Type B pancreatic cell (in vitro differentiated cells): ENCODE measurements at regions not wholly inside any gene's neighbourhood (a gene's known extent, or its start where the extent isn't known, plus 50 kb on each side); places are given as distances from the start of the nearest gene placed in this dataset.
"Not testable (repeated sequence)": the region's sequence is repeated elsewhere in the genome, so short reads cannot be mapped to it uniquely, and the experiment has no call there.

Experiments
- DNase-seq: peaks from one replicate; pipeline ENCODE4 v3.0.0; 2021; ENCODE audit warnings: mixed read lengths; ENCODE audit not compliant: unreplicated experiment; ENCODE audit errors: extremely low spot score
- H3K27ac Mint-ChIP-seq: 2 replicates; pipeline ENCODE4 v1.8.0; 2021; ENCODE audit warnings: mild to moderate bottlenecking, mixed read lengths
- H3K27me3 Mint-ChIP-seq: 2 replicates; pipeline ENCODE4 v1.8.0; 2021; ENCODE audit warnings: mixed read lengths
- H3K36me3 Mint-ChIP-seq: 2 replicates; pipeline ENCODE4 v1.8.0; 2021; ENCODE audit warnings: mixed read lengths
- H3K4me1 Mint-ChIP-seq: one replicate; pipeline ENCODE4 v1.8.0; 2021; ENCODE audit warnings: mixed read lengths; ENCODE audit not compliant: unreplicated experiment
- H3K4me3 Mint-ChIP-seq: 2 replicates; pipeline ENCODE4 v1.8.0; 2021; ENCODE audit warnings: mild to moderate bottlenecking, mixed read lengths
- H3K9me3 Mint-ChIP-seq: 2 replicates; pipeline ENCODE4 v1.8.0; 2021; ENCODE audit warnings: mixed read lengths
- CTCF ChIP-seq: fragments of 200-600 bp; sonication (generic); conservative IDR thresholded peaks from 2 replicates; pipeline ENCODE4 v1.5.0; 2021; ENCODE audit warnings: antibody characterized with exemption, mild to moderate bottlenecking

- no peak for DNase-seq
- no peak overlapping the region for H3K27ac Mint-ChIP-seq
- no peaks in the 10 kb centered on the region for H3K9me3 Mint-ChIP-seq
These were observed 1568.5 kb upstream of the WWC1 start for GRCh38 chr5:166722939-166723338.

DNA sequence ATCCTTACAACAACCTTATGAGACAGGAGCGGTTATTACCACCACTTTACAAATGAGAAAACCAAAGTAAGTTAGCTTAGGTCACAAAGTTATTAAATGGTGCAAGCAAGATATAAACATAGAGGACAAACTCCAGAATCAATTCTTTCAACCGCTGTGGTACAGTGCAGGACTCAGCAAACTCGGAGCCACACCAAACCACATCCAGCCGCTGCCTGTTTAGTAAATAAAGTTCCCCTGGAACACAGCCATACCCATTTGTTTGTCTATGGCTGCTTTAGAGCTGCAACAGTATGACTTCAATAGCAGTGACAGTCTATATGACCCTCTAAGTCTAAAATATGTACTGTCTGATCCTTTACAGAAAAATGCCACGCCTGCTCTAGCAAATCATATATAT, 1567.2 kb upstream of the WWC1 start:
- no peaks in the 10 kb centered on the region for H3K4me1 Mint-ChIP-seq
- H3K9me3 Mint-ChIP-seq: no peaks in the 10 kb centered on the region
- no peak for TF ChIP-seq CTCF
- no peaks in the 10 kb centered on the region for H3K27me3 Mint-ChIP-seq
- no peak overlapping the region for H3K27ac Mint-ChIP-seq
- no peak overlapping the region for H3K4me3 Mint-ChIP-seq
- no peak for DNase-seq
- peaks cover 3% of the 10 kb centered on the region for H3K36me3 Mint-ChIP-seq

More at GRCh38 chr5:166722939-166723338, 1568.5 kb upstream of the WWC1 start:
- Mint-ChIP-seq H3K36me3 (peaks cover 3% of the 10 kb centered on the region), H3K4me3 (no peak overlapping the region), H3K4me1 (no peaks in the 10 kb centered on the region), H3K27me3 (no peaks in the 10 kb centered on the region)
- no peak for TF ChIP-seq CTCF

DNA sequence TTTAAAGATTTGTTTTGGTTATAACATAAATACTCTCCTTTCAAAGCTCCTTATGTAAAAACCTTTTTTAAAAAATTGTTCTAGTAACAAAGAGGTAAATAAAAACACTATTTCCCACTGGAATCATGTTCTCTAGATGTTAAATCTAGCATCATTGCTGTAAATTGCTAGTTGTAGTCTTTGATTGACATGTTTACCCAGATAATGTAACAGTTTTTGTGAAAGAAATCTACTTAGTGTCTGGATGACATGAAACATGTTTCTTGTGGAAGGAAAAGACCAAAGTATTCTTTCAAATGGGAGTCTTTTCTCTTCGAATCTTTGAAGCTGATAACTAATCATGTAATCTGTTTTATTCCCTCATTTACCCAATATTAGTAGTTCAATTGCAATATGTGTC, 1565.9 kb upstream of the WWC1 start:
- Mint-ChIP-seq H3K4me3 (no peak overlapping the region), H3K27ac (no peak overlapping the region), H3K4me1 (no peaks in the 10 kb centered on the region), H3K9me3 (no peaks in the 10 kb centered on the region), H3K36me3 (no peaks in the 10 kb centered on the region), H3K27me3 (no peaks in the 10 kb centered on the region)
- no peak for TF ChIP-seq CTCF
- no peak for DNase-seq

DNA sequence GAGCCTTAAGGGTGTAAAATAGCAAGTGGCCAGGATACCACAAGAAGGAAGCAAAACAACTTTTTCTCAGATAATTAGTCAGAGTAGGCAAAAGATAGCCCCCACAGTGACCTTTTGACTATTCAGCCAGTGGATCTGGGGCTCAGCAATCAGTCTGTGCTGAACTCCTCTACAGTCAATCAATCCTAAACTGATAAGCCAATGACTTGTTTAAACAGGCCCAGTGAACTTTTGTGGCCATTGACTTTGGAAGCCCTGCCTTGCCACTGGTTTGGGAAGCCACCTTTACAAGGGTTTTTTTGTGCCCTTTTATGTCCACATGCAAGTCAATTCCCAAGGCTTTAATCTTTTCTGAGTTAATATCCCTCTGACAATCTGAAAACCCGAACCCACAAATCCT, 1565.0 kb upstream of the WWC1 start:
- TF ChIP-seq CTCF: no peak
- Mint-ChIP-seq H3K9me3 (no peaks in the 10 kb centered on the region), H3K27me3 (no peaks in the 10 kb centered on the region), H3K4me3 (no peak overlapping the region), H3K27ac (no peak overlapping the region), H3K36me3 (no peaks in the 10 kb centered on the region), H3K4me1 (no peaks in the 10 kb centered on the region)
- DNase-seq: no peak

DNA sequence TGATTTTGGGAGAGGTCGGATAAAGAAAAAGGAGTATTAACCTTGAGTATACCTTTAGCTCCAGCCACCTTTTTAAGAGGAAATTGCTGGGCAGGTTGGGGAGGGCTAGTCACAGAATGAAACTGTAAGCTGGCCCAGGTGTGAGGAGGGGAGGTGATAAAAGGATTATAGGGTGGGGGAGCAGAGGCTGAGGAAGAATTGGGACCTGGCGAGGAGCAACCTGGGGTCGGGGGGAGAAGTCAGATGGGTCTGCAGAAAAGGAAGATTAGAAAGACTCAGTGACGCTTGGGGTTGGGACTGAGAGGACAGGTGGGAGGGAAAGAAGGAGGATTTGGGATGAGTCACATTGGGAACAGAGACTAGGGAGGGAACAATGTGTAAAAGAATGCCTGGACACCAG, 1548.5 kb upstream of the WWC1 start:
- not testable (repeated sequence) for H3K4me3 Mint-ChIP-seq, DNase-seq, H3K9me3 Mint-ChIP-seq, H3K4me1 Mint-ChIP-seq, H3K27ac Mint-ChIP-seq, H3K36me3 Mint-ChIP-seq
- H3K27me3 Mint-ChIP-seq: peaks cover 11% of the 10 kb centered on the region

DNA sequence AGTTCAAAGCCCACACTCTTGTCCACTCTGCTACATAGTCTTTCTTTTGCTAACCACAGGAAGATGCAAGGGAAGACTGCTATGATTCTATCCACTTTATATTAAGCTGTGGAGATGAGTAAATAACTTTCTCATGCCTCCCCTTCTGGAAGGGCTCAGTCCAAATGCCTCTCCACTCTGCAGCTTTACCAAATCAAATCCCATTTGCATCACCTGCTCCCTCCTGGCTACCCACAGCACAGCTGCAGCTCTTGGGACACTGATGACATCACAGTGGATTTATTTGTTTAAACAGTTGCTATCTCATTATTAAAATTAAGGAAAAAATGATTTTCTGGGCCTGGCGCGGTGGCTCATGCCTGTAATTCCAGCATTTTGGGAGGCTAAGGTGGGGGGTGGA, 1544.9 kb upstream of the WWC1 start:
- H3K27ac Mint-ChIP-seq: no peak overlapping the region
- no peaks in the 10 kb centered on the region for H3K9me3 Mint-ChIP-seq
- no peaks in the 10 kb centered on the region for H3K4me1 Mint-ChIP-seq
- H3K4me3 Mint-ChIP-seq: no peak overlapping the region
- TF ChIP-seq CTCF: no peak
- no peak for DNase-seq
- H3K27me3 Mint-ChIP-seq: peaks cover 5% of the 10 kb centered on the region
- H3K36me3 Mint-ChIP-seq: no peaks in the 10 kb centered on the region
